ENCODE measurements at regions not wholly inside any gene's neighbourhood (a gene's known extent, or its start where the extent isn't known, plus 50 kb on each side); places are given as distances from the start of the nearest gene placed in this dataset.
"Not testable (repeated sequence)": the region's sequence is repeated elsewhere in the genome, so short reads cannot be mapped to it uniquely, and the experiment has no call there.

- no peak for DNase-seq
Observed at GRCh38 chr11:39120890-39121289, 2338.6 kb downstream of the LRRC4C start.

- no peak for DNase-seq
Observed at GRCh38 chr11:39113606-39114005, 2345.8 kb downstream of the LRRC4C start.

- no peak for DNase-seq
Observed at GRCh38 chr11:39102236-39102635, 2357.2 kb downstream of the LRRC4C start.

- no peak for DNase-seq
Observed at GRCh38 chr11:39078465-39078864, 2381.0 kb downstream of the LRRC4C start.

GRCh38 chr11:39037611-39038010 lies 2421.8 kb downstream of the LRRC4C start:
- no peak for DNase-seq

GRCh38 chr11:39036021-39036420 lies 2423.4 kb downstream of the LRRC4C start:
- no peak for DNase-seq

GRCh38 chr11:39021539-39021938 lies 2423.5 kb upstream of the RAG2 start:
- DNase-seq = no peak

- DNase-seq = no peak
Observed at GRCh38 chr11:39011797-39012196, 2413.8 kb upstream of the RAG2 start.

GRCh38 chr11:38990841-38991240 lies 2392.8 kb upstream of the RAG2 start:
- no peak for DNase-seq

- DNase-seq = no peak
Observed at GRCh38 chr11:38990139-38990538, 2392.1 kb upstream of the RAG2 start.

GRCh38 chr11:38988908-38989307 lies 2390.9 kb upstream of the RAG2 start:
- DNase-seq = no peak

- DNase-seq = no peak
Observed at GRCh38 chr11:38972220-38972619, 2374.2 kb upstream of the RAG2 start.

GRCh38 chr11:38971141-38971540 lies 2373.1 kb upstream of the RAG2 start:
- DNase-seq = no peak

- DNase-seq = no peak
Observed at GRCh38 chr11:38968951-38969350, 2370.9 kb upstream of the RAG2 start.

GRCh38 chr11:38952698-38953097 lies 2354.7 kb upstream of the RAG2 start:
- DNase-seq = no peak

GRCh38 chr11:38950867-38951266 lies 2352.8 kb upstream of the RAG2 start:
- DNase-seq = no peak

- no peak for DNase-seq
Observed at GRCh38 chr11:38948392-38948791, 2350.4 kb upstream of the RAG2 start.

- no peak for DNase-seq
Observed at GRCh38 chr11:38937709-38938108, 2339.7 kb upstream of the RAG2 start.

- no peak for DNase-seq
Observed at GRCh38 chr11:38935941-38936340, 2337.9 kb upstream of the RAG2 start.

GRCh38 chr11:38927993-38928392 lies 2330.0 kb upstream of the RAG2 start:
- no peak for DNase-seq

GRCh38 chr11:38924644-38925043 lies 2326.6 kb upstream of the RAG2 start:
- no peak for DNase-seq

- DNase-seq = no peak
Observed at GRCh38 chr11:38900211-38900610, 2302.2 kb upstream of the RAG2 start.

GRCh38 chr11:38894201-38894600 lies 2296.2 kb upstream of the RAG2 start:
- not testable (repeated sequence) for DNase-seq

- no peak for DNase-seq
Observed at GRCh38 chr11:38884145-38884865, 2286.3 kb upstream of the RAG2 start.

GRCh38 chr11:38867338-38867737 lies 2269.3 kb upstream of the RAG2 start:
- no peak for DNase-seq
